ENCODE measurements at regions not wholly inside any gene's neighbourhood (a gene's known extent, or its start where the extent isn't known, plus 50 kb on each side); places are given as distances from the start of the nearest gene placed in this dataset.

DNA sequence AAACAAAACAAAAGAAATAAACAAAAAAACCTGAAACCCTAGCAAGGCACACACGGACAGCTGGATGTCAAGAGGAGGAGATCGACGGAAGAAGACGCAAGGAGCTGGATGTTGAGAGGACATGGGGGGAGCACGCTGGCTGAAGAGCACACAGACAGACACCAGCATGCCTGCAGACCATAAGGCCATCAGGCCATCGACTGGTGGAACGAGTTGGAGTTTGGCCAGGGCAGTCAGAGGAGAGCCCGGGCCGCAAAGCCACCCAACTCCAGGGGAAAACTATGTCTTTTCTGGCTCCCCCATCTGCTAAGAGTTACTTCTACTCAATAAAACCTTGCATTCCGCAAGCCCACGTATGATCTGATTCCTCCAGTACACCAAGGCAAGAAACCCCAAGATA lies 979.6 kb downstream of the PCDH17 start:
- TF ChIP-seq RFX5 (IDR thresholded peaks at IDR 0.05; ENCODE audit: low read length), result no peak
- TF ChIP-seq, protein P1, sequence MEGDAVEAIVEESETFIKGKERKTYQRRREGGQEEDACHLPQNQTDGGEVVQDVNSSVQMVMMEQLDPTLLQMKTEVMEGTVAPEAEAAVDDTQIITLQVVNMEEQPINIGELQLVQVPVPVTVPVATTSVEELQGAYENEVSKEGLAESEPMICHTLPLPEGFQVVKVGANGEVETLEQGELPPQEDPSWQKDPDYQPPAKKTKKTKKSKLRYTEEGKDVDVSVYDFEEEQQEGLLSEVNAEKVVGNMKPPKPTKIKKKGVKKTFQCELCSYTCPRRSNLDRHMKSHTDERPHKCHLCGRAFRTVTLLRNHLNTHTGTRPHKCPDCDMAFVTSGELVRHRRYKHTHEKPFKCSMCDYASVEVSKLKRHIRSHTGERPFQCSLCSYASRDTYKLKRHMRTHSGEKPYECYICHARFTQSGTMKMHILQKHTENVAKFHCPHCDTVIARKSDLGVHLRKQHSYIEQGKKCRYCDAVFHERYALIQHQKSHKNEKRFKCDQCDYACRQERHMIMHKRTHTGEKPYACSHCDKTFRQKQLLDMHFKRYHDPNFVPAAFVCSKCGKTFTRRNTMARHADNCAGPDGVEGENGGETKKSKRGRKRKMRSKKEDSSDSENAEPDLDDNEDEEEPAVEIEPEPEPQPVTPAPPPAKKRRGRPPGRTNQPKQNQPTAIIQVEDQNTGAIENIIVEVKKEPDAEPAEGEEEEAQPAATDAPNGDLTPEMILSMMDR (IDR thresholded peaks at IDR 0.05), result no peak
- TF ChIP-seq, protein P2, sequence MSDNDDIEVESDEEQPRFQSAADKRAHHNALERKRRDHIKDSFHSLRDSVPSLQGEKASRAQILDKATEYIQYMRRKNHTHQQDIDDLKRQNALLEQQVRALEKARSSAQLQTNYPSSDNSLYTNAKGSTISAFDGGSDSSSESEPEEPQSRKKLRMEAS (IDR thresholded peaks at IDR 0.05; ENCODE audit: low read depth), result no peak
- no peak for TF ChIP-seq MXI1 (IDR thresholded peaks at IDR 0.05; ENCODE audit: low read depth, low read length)
- TF ChIP-seq, protein P3, sequence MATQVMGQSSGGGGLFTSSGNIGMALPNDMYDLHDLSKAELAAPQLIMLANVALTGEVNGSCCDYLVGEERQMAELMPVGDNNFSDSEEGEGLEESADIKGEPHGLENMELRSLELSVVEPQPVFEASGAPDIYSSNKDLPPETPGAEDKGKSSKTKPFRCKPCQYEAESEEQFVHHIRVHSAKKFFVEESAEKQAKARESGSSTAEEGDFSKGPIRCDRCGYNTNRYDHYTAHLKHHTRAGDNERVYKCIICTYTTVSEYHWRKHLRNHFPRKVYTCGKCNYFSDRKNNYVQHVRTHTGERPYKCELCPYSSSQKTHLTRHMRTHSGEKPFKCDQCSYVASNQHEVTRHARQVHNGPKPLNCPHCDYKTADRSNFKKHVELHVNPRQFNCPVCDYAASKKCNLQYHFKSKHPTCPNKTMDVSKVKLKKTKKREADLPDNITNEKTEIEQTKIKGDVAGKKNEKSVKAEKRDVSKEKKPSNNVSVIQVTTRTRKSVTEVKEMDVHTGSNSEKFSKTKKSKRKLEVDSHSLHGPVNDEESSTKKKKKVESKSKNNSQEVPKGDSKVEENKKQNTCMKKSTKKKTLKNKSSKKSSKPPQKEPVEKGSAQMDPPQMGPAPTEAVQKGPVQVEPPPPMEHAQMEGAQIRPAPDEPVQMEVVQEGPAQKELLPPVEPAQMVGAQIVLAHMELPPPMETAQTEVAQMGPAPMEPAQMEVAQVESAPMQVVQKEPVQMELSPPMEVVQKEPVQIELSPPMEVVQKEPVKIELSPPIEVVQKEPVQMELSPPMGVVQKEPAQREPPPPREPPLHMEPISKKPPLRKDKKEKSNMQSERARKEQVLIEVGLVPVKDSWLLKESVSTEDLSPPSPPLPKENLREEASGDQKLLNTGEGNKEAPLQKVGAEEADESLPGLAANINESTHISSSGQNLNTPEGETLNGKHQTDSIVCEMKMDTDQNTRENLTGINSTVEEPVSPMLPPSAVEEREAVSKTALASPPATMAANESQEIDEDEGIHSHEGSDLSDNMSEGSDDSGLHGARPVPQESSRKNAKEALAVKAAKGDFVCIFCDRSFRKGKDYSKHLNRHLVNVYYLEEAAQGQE (IDR thresholded peaks at IDR 0.05; ENCODE audit: low read depth, low read length), result no peak
- no peak for TF ChIP-seq ELF1 (IDR thresholded peaks at IDR 0.05)
- TF ChIP-seq, protein P4, sequence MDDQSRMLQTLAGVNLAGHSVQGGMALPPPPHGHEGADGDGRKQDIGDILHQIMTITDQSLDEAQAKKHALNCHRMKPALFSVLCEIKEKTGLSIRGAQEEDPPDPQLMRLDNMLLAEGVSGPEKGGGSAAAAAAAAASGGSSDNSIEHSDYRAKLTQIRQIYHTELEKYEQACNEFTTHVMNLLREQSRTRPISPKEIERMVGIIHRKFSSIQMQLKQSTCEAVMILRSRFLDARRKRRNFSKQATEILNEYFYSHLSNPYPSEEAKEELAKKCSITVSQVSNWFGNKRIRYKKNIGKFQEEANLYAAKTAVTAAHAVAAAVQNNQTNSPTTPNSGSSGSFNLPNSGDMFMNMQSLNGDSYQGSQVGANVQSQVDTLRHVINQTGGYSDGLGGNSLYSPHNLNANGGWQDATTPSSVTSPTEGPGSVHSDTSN (IDR thresholded peaks at IDR 0.05), result no peak
- no peak for TF ChIP-seq JUND (IDR thresholded peaks at IDR 0.05)
